ENCODE measurements at regions not wholly inside any gene's neighbourhood (a gene's known extent, or its start where the extent isn't known, plus 50 kb on each side); places are given as distances from the start of the nearest gene placed in this dataset.

DNA sequence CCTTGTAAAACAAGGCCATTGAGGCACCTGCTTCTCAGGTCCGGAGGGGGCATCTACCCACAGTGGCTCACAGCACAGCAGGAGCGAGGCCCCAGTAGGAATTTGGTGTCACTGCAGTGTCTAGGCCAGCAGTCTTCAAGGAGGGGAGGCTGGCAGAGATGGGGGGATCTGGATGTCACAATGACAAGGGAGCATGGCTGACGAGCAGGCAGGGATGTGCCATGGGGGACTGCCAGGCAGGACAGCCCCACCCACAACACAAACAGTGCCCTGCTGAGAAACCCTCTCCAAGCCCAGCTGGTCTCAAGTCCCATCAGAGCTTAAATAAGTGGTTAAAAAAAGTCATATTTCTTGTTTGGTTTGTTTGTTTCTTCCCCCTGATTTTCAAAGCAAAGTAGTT, 121.0 kb upstream of the ZNF716 start:
- H3K36me3 ChIP-seq: no peaks in the 10 kb centered on the region
- H3K9me3 ChIP-seq: peaks cover 0 to 100% (median 95%) of the 10 kb centered on the region in 8 donors
- H3K27me3 ChIP-seq (replicated peaks in 1 of 7): no peaks in the 10 kb centered on the region
- no peaks in the 10 kb centered on the region for H3K4me1 ChIP-seq
- H3K4me3 ChIP-seq: no peak overlapping the region
- intact Hi-C loops (cut with DNase I; ENCODE audit: low total_unique reads): no loop called here
- no peak overlapping the region for H3K27ac ChIP-seq
- DNase-seq: no peak
- 52 to 74% (median 71%) methylated on average over 2 to 3 of the region's 3 CpGs for WGBS, 5 donors
- no peak for TF ChIP-seq POLR2A (IDR thresholded peaks at IDR 0.05)
- TF ChIP-seq, protein P1, sequence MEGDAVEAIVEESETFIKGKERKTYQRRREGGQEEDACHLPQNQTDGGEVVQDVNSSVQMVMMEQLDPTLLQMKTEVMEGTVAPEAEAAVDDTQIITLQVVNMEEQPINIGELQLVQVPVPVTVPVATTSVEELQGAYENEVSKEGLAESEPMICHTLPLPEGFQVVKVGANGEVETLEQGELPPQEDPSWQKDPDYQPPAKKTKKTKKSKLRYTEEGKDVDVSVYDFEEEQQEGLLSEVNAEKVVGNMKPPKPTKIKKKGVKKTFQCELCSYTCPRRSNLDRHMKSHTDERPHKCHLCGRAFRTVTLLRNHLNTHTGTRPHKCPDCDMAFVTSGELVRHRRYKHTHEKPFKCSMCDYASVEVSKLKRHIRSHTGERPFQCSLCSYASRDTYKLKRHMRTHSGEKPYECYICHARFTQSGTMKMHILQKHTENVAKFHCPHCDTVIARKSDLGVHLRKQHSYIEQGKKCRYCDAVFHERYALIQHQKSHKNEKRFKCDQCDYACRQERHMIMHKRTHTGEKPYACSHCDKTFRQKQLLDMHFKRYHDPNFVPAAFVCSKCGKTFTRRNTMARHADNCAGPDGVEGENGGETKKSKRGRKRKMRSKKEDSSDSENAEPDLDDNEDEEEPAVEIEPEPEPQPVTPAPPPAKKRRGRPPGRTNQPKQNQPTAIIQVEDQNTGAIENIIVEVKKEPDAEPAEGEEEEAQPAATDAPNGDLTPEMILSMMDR (IDR thresholded peaks at IDR 0.05 in 8 of 11, conservative IDR thresholded peaks at IDR 0.05 in 3 of 11): no peak
- no peak for TF ChIP-seq POLR2AphosphoS5 (IDR thresholded peaks at IDR 0.05)

DNA sequence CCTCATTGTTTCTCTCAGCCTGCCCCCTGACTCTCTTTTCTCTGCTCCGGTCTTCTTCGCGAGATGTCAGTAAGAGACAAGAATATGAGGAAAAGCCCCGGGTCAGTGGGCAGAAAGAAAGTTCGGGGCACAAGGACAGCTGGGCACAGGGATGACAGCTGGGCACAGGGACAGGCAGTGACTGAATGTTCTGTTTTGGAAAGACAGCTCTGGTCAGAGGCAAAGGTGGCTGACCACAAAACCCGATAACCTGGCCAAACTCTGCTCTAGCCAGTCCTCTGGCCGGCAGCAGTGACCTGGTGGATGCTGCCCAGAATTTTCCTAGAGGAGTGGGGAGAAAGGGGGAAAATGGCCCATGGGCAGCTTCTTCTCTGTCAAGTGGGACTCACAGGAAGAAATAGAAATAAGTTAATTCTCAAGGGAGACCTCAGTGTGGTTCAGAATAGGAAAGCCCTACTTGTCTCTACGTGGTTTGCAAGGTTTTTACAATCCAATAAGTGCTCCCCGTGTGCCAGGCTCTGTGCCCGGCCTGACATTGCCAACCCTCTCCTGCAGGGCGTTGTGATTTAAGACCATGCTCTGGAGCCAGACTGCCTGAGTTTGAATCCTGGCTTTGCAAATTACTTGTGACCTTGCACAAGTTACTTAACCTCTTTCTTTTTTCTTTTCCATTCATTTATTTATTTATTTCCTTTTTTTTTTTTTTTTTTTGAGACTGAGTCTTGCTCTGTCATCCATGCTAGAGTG, 110.6 kb upstream of the ZNF716 start:
- no peak for DNase-seq
- Histone ChIP-seq H3K4me1 (no peaks in the 10 kb centered on the region), H3K4me3 (no peak overlapping the region), H3K36me3 (no peaks in the 10 kb centered on the region), H3K27me3 (replicated peaks in 1 of 7) (no peaks in the 10 kb centered on the region), H3K27ac (no peak overlapping the region), H3K9me3 (peaks cover 0 to 94% (median 54%) of the 10 kb centered on the region in 8 donors)
- WGBS, 5 donors: 61 to 76% (median 74%) methylated on average over 11 of the region's 11 CpGs
- intact Hi-C loops (cut with DNase I; ENCODE audit: low total_unique reads): no loop called here
- TF ChIP-seq POLR2AphosphoS5 (IDR thresholded peaks at IDR 0.05): no peak
- TF ChIP-seq POLR2A (IDR thresholded peaks at IDR 0.05): no peak
- TF ChIP-seq, protein P1 (IDR thresholded peaks at IDR 0.05 in 8 of 11, conservative IDR thresholded peaks at IDR 0.05 in 3 of 11): no peak

- 70 to 88% (median 81%) methylated on average over 5 of the region's 5 CpGs for WGBS, 5 donors
- intact Hi-C loops (cut with DNase I; ENCODE audit: low total_unique reads): no loop called here
- H3K27ac ChIP-seq: no peak overlapping the region
- no peaks in the 10 kb centered on the region for H3K4me1 ChIP-seq
- no peaks in the 10 kb centered on the region for H3K36me3 ChIP-seq
- no peak overlapping the region for H3K4me3 ChIP-seq
- peaks cover 0 to 94% (median 57%) of the 10 kb centered on the region in 8 donors for H3K9me3 ChIP-seq
- H3K27me3 ChIP-seq (replicated peaks in 1 of 7): no peaks in the 10 kb centered on the region
- DNase-seq: no peak
- TF ChIP-seq POLR2A (IDR thresholded peaks at IDR 0.05) (no peak), POLR2AphosphoS5 (IDR thresholded peaks at IDR 0.05) (no peak)
- TF ChIP-seq, protein P1 (IDR thresholded peaks at IDR 0.05 in 8 of 11, conservative IDR thresholded peaks at IDR 0.05 in 3 of 11): no peak
These were observed 107.0 kb upstream of the ZNF716 start for GRCh38 chr7:57342954-57343353.

- H3K4me1 ChIP-seq: no peaks in the 10 kb centered on the region
- TF ChIP-seq, protein P1 (IDR thresholded peaks at IDR 0.05 in 8 of 11, conservative IDR thresholded peaks at IDR 0.05 in 3 of 11): no peak
- TF ChIP-seq POLR2AphosphoS5 (IDR thresholded peaks at IDR 0.05) (no peak), POLR2A (IDR thresholded peaks at IDR 0.05) (no peak)
- intact Hi-C loops (cut with DNase I; ENCODE audit: low total_unique reads): no loop called here
- no peaks in the 10 kb centered on the region for H3K27me3 ChIP-seq (replicated peaks in 1 of 7)
- H3K27ac ChIP-seq: no peak overlapping the region
- H3K36me3 ChIP-seq: no peaks in the 10 kb centered on the region
- H3K4me3 ChIP-seq: no peak overlapping the region
- no peak for DNase-seq
- peaks cover 0 to 94% (median 60%) of the 10 kb centered on the region in 8 donors for H3K9me3 ChIP-seq
- WGBS, 5 donors: 61 to 77% (median 73%) methylated on average over 12 to 15 of the region's 15 CpGs
These were observed 105.9 kb upstream of the ZNF716 start for GRCh38 chr7:57343901-57344622.
